HS-5 (cell line): ENCODE measurements at regions not wholly inside any gene's neighbourhood (a gene's known extent, or its start where the extent isn't known, plus 50 kb on each side); places are given as distances from the start of the nearest gene placed in this dataset.

Experiments
- DNase-seq: peaks from one replicate; pipeline ENCODE4 v3.0.0-alpha.2; 2012; ENCODE audit warnings: low read depth

DNA sequence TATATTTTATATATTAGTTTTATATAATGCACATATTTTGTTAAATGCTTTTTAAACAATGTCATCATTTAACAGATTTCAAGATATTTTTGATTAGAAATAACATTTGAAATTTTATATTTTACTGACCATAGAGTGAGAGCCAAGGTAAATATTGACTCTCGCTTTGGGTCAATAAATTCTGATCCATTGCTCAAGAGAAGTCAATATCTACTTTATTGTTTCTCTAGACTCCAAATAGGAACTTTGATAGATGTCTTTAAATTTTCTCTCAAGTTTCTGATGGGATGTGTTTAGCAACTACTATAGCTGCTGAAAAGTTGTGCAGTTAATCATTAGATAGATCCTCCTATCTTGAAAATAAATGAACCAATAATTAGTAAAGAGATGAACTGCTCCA, 61.4 kb upstream of the ATXN7L3B start:
- no peak for DNase-seq

- DNase-seq: no peak
Observed at GRCh38 chr12:74481078-74481477, 56.6 kb upstream of the ATXN7L3B start.

DNA sequence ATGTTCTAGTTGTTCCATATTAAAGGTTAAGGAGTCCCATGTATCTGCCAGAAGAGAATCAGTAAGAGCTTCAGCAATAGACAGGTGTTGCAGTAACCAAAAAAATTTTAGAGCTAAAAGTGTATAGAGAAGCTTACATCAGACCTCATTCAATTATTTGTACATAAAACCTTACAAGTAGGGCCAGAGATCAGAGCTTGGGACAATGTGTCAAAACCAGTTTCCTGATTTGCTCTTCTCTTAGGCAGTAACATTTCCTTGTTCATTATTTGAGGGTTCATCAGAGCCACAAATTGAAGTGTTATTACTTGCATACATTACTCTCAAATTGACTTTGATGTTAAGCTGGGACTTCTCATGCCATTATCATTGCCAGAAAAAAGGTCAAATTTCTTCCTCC, 55.5 kb upstream of the ATXN7L3B start:
- no peak for DNase-seq

DNA sequence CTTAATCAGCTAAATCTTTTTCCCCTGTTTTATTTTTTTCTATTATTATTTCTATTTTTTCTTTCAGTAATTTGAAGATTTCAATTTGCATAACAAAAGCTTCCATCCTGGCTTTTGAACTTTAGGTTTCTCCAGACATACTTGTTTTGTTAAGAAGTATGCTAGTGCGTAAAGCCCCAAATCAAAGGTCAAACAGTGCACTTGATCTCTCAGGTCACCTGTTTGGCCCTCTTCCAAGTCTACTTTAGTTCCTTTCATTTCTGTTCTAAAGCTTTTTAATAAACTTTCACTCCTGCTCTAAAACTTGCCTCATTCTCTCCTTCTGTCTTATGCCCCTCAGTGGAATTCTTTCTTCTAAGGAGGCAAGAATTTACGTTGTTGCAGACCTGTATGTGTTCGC, 54.6 kb upstream of the ATXN7L3B start:
- no peak for DNase-seq
